Thyroid gland (tissue), 4 donors: ENCODE measurements at regions not wholly inside any gene's neighbourhood (a gene's known extent, or its start where the extent isn't known, plus 50 kb on each side); places are given as distances from the start of the nearest gene placed in this dataset.

Experiments
- CTCF ChIP-seq, 6 experiments: fragments of 200-600 bp in 3 of 6; fragments of 450-650 bp in 3 of 6; sonication (generic) in 3 of 6; IDR thresholded peaks; one replicate each; pipeline ENCODE4 v1.5.1; 2016 to 2019; ENCODE audit warnings: antibody characterized with exemption in 6 of 6, mild to moderate bottlenecking in 2 of 6, inconsistent platforms in 1 of 6, moderate library complexity in 1 of 6
- POLR2A ChIP-seq, 2 donors: fragments of 450-650 bp; IDR thresholded peaks; one replicate each; pipeline ENCODE4 v1.6.1; 2017; ENCODE audit warnings: antibody characterized with exemption in 2 of 2, mild to moderate bottlenecking in 2 of 2, moderate library complexity in 1 of 2

DNA sequence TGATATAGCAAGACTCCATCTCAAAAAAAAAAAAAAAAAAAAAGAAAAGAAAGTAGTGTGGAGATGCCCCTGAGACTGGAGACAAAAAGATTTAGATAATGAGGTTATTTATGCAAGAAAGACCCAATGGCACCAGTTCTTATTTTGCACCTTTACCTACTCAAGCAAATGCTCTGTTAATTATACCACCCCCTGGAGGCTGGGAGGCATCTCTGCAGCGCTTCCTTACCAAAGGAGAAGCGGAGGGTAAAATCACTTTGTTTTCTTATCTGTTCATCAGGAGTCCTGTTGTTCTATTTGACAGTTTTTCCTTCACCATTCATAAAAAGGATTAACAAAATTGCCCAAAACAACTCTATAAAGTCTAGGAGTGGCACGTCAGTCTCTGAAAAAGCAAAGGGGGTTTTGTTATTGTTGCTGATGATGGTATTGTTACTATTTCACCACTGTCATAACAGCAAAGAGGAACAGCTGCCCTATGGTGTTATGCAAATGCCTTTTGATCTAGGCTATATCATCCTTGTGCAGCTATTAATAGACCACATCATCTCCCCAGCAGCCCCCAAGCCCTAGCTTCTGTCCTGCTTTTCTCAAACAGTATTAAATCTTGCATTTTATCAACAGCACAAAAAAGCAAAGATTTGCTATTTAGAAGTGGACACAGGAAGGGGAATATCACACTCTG lies 174.0 kb downstream of the PALM2AKAP2 start:
- TF ChIP-seq CTCF (IDR thresholded peaks at IDR 0.05) (no peak), POLR2A (IDR thresholded peaks at IDR 0.05) (no peak)
